ENCODE measurements at regions not wholly inside any gene's neighbourhood (a gene's known extent, or its start where the extent isn't known, plus 50 kb on each side); places are given as distances from the start of the nearest gene placed in this dataset.

DNA sequence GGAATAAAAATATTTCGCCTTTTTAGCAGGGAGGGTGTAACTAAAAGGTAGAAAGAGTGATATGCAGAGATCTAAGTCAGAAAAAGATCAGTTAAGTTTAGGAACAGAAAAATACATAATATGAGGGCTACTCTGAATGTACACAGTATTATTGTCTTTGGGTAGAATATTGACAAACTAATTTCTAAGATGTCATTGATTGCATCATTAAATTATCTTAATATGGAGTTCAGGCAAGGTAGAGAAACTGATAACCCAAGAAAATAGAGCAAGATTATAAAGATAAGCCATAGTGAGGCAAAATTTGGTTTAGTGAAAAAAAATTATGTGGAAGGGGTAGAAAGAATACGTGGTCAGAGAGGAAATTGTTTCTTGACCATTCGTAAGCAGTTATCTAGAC lies 629.0 kb upstream of the NXPH2 start:
- Histone ChIP-seq H3K27ac (no peak overlapping the region), H3K4me1 (no peaks in the 10 kb centered on the region), H3K9me3 (no peaks in the 10 kb centered on the region), H3K4me3 (no peak overlapping the region), H3K36me3 (no peaks in the 10 kb centered on the region), H3K27me3 (no peaks in the 10 kb centered on the region)
- in situ Hi-C loops (cut with MboI; ENCODE audit: low pct_ligation_motif_present in 1 of 4, low pct_unique_long_range_greater_than_20kb in 1 of 4, low sequenced_read_pairs in 3 of 4) (no loop called here), intact Hi-C loops (cut with DNase I; ENCODE audit: low total_unique reads) (no loop called here)
- DNase-seq = no peak
- WGBS, 2 donors (ENCODE audit: low coverage in 1 of 2) = 53 to 71% methylated on average over 3 of the region's 3 CpGs
- TF ChIP-seq EP300 (IDR thresholded peaks at IDR 0.05; ENCODE audit: low read depth) (no peak), POLR2A (IDR thresholded peaks at IDR 0.05) (no peak), POLR2AphosphoS5 (IDR thresholded peaks at IDR 0.05) (no peak)
- TF ChIP-seq, protein P1, sequence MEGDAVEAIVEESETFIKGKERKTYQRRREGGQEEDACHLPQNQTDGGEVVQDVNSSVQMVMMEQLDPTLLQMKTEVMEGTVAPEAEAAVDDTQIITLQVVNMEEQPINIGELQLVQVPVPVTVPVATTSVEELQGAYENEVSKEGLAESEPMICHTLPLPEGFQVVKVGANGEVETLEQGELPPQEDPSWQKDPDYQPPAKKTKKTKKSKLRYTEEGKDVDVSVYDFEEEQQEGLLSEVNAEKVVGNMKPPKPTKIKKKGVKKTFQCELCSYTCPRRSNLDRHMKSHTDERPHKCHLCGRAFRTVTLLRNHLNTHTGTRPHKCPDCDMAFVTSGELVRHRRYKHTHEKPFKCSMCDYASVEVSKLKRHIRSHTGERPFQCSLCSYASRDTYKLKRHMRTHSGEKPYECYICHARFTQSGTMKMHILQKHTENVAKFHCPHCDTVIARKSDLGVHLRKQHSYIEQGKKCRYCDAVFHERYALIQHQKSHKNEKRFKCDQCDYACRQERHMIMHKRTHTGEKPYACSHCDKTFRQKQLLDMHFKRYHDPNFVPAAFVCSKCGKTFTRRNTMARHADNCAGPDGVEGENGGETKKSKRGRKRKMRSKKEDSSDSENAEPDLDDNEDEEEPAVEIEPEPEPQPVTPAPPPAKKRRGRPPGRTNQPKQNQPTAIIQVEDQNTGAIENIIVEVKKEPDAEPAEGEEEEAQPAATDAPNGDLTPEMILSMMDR (IDR thresholded peaks at IDR 0.05) = no peak

DNA sequence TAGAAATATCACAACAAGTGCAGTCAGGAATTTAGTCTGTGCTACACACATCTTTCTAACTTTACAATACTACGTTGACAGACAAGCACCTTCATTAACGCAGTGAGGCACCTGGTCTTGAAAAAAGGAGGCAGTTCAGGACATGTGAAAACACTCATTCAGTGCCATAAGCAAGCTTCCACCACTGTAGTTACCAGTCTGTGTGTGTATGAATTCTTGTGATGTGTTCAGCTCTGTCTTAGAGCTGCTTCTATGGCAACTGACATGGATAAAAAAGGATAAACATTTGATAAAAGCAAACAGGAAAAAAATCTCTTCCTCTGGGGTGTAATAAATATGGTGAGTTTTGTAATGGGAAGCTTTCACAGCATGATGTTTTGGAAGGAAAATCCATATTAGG lies 623.8 kb upstream of the NXPH2 start:
- 72 to 90% methylated on average over 2 of the region's 2 CpGs for WGBS, 2 donors (ENCODE audit: low coverage in 1 of 2)
- H3K27ac ChIP-seq = no peak overlapping the region
- intact Hi-C loops (cut with DNase I; ENCODE audit: low total_unique reads) = no loop called here
- H3K4me1 ChIP-seq = no peaks in the 10 kb centered on the region
- TF ChIP-seq, protein P1 (IDR thresholded peaks at IDR 0.05) = no peak
- no peak for TF ChIP-seq EP300 (IDR thresholded peaks at IDR 0.05; ENCODE audit: low read depth)
- no peak for DNase-seq
- no peaks in the 10 kb centered on the region for H3K36me3 ChIP-seq
- H3K4me3 ChIP-seq = no peak overlapping the region
- in situ Hi-C loops (cut with MboI; ENCODE audit: low pct_ligation_motif_present in 1 of 4, low pct_unique_long_range_greater_than_20kb in 1 of 4, low sequenced_read_pairs in 3 of 4) = no loop called here
- H3K27me3 ChIP-seq = no peaks in the 10 kb centered on the region
- H3K9me3 ChIP-seq = no peaks in the 10 kb centered on the region

DNA sequence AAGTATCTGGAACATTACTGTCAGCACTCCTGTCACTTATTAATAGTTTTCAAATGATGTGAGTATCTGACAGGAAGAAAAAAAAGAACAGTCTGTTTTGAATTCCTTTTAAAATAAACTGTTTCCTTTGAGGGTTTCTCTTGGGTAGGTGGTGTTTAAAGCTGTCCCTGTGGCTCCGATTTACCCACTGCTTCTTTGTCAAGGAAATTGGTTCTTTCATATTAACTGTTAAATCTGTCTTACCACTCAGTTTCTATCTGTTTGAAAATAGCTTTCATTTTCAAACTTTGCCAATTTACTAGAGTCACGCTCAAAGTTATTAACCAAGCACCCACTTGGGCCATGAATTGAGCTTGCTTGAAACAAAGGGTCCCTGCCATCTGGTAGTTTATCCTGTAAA lies 614.6 kb upstream of the NXPH2 start:
- no peaks in the 10 kb centered on the region for H3K4me1 ChIP-seq
- 66 to 71% methylated on average over 2 of the region's 2 CpGs for WGBS, 2 donors (ENCODE audit: low coverage in 1 of 2)
- in situ Hi-C loops (cut with MboI; ENCODE audit: low pct_ligation_motif_present in 1 of 4, low pct_unique_long_range_greater_than_20kb in 1 of 4, low sequenced_read_pairs in 3 of 4) = no loop called here
- no peaks in the 10 kb centered on the region for H3K36me3 ChIP-seq
- H3K27ac ChIP-seq = no peak overlapping the region
- TF ChIP-seq POLR2AphosphoS5 (IDR thresholded peaks at IDR 0.05) (no peak), EP300 (IDR thresholded peaks at IDR 0.05; ENCODE audit: low read depth) (no peak)
- no peak overlapping the region for H3K4me3 ChIP-seq
- intact Hi-C loops (cut with DNase I; ENCODE audit: low total_unique reads) = no loop called here
- no peak for DNase-seq
- H3K9me3 ChIP-seq = no peaks in the 10 kb centered on the region
- no peaks in the 10 kb centered on the region for H3K27me3 ChIP-seq

DNA sequence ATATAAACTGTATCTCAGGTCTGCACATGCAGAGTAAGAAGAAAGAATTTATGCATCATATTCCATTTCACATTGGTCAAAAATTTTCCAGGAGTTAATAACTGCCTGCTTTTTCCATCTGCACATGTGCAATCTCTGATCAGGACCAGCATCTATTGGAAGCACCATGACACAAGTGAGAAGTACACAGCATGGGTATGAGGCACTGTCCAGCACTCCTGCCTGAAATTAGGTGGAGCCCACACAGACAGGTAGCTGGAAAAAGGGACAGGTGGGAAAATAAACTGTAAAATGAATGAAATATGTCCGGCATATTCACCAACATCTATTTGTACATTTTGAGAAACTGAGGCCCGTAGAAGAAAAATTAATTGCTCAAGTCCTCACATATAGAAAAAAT lies 609.2 kb upstream of the NXPH2 start:
- DNase-seq = no peak
- 82 to 95% methylated on average over 2 of the region's 2 CpGs for WGBS, 2 donors (ENCODE audit: low coverage in 1 of 2)

DNA sequence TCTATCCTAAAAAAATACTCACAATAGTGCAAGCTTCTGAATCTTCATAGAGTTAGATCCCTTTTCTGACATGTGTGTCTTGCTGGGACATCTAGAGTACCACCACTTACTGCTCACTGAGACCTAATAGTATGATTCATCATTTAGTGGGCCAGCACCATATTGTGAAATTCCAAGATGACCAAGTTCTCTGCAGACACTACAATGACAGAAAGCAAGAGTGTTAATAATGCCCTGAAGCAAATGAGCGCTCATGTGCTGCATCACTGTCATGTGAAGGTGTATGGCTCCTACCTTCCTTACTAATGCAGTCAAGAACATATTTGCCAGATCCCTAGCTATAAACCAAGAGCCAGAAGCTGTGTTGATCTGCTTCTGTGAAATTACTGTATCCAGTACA lies 606.2 kb upstream of the NXPH2 start:
- TF ChIP-seq EP300 (IDR thresholded peaks at IDR 0.05; ENCODE audit: low read depth) = no peak
- no peak for TF ChIP-seq POLR2AphosphoS5 (IDR thresholded peaks at IDR 0.05)
- TF ChIP-seq, protein P1 (IDR thresholded peaks at IDR 0.05) = no peak
- no peak for TF ChIP-seq POLR2A (IDR thresholded peaks at IDR 0.05)
- Histone ChIP-seq H3K27me3 (no peaks in the 10 kb centered on the region), H3K9me3 (no peaks in the 10 kb centered on the region), H3K36me3 (no peaks in the 10 kb centered on the region), H3K4me3 (no peak overlapping the region), H3K27ac (no peak overlapping the region), H3K4me1 (no peaks in the 10 kb centered on the region)
- WGBS, 2 donors (ENCODE audit: low coverage in 1 of 2) = 88% methylated on average over 1 of the region's 1 CpG; no CpG with 5 or more reads in 1 of the 2 donors
- no peak for DNase-seq
- in situ Hi-C loops (cut with MboI; ENCODE audit: low pct_ligation_motif_present in 1 of 4, low pct_unique_long_range_greater_than_20kb in 1 of 4, low sequenced_read_pairs in 3 of 4) (no loop called here), intact Hi-C loops (cut with DNase I; ENCODE audit: low total_unique reads) (no loop called here)

More for the DNA sequence above, 609.2 kb upstream of the NXPH2 start:
- Histone ChIP-seq H3K36me3 (no peaks in the 10 kb centered on the region), H3K4me3 (no peak overlapping the region), H3K9me3 (no peaks in the 10 kb centered on the region), H3K27ac (no peak overlapping the region), H3K4me1 (no peaks in the 10 kb centered on the region), H3K27me3 (no peaks in the 10 kb centered on the region)
- TF ChIP-seq POLR2AphosphoS5 (IDR thresholded peaks at IDR 0.05) = no peak
- TF ChIP-seq, protein P1 (IDR thresholded peaks at IDR 0.05) = no peak
- in situ Hi-C loops (cut with MboI; ENCODE audit: low pct_ligation_motif_present in 1 of 4, low pct_unique_long_range_greater_than_20kb in 1 of 4, low sequenced_read_pairs in 3 of 4) (no loop called here), intact Hi-C loops (cut with DNase I; ENCODE audit: low total_unique reads) (no loop called here)
